Brain microvascular endothelial cell (primary cell): ENCODE measurements at regions not wholly inside any gene's neighbourhood (a gene's known extent, or its start where the extent isn't known, plus 50 kb on each side); places are given as distances from the start of the nearest gene placed in this dataset.

Experiments used
- DNase-seq: peaks from one replicate; pipeline ENCODE4 v3.0.0-alpha.2; 2020
- H3K27ac ChIP-seq: fragments of 250-450 bp; sonication (Bioruptor Pico); 2 replicates; pipeline ENCODE4 v1.5.1; 2020; ENCODE audit warnings: mild to moderate bottlenecking, moderate library complexity
- H3K27me3 ChIP-seq: fragments of 250-450 bp; sonication (Bioruptor Pico); replicated peaks from 2 replicates; pipeline ENCODE4 v1.5.1; 2020; ENCODE audit warnings: mild to moderate bottlenecking
- H3K36me3 ChIP-seq: fragments of 250-450 bp; sonication (Bioruptor Pico); replicated peaks from 2 replicates; pipeline ENCODE4 v1.5.1; 2020; ENCODE audit warnings: mild to moderate bottlenecking
- H3K4me3 ChIP-seq: 2 replicates; pipeline ENCODE4 v1.5.1; 2011; ENCODE audit warnings: low read depth, mild to moderate bottlenecking, control low read depth, low read length, moderate library complexity
- in situ Hi-C: cut with HindIII; loops from 2 replicates; pipeline ENCODE4 v1.10.0; 2017; ENCODE audit warnings: low sequenced_read_pairs, low pct_ligation_motif_present
- TF ChIP-seq, protein P1 (sequence below): IDR thresholded peaks from 2 replicates; pipeline ENCODE4 v1.5.1; 2011; ENCODE audit warnings: low read depth, mild to moderate bottlenecking, moderate library complexity, low read length, control low read depth, inconsistent platforms; ENCODE audit errors: missing control alignments

DNA sequence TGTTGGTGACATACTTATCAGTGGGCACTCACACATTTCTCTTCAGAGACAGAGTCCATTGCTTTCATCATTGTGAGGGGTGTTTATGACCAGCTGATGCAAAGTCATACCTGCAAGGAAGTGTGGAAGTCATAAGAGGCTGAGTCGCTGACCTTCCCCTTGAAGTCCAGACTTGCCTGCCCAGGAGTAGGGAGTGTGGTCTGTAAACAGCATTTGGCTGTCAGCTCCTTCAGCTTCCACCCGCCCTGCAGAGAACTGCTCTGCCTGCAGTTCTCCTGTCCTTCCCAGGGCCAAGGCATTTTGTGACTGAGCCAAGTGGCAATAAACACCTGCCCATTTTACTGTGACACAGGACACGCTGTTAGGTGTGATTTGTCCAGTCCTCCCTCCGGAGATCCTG lies 801.3 kb downstream of the BCL11B start:
- DNase-seq: no peak

DNA sequence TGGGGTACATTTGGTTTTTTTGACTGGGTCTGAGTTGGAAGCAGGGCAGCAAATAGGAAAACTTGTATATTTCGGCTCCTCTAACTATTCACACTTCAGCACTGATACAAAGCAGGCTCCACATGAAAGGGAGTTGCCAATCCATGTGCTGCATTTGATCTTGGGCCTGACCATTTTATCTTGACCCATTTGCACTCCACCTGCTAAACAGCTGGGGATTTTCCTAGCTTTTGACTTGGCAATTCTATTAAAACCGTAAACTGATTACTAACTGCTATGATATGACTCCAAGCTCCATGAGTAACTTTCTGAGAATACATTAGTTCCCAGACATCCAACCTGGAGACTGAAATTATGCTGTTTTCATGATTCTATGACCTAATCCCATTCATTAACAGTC lies 797.1 kb downstream of the BCL11B start:
- TF ChIP-seq, protein P1, sequence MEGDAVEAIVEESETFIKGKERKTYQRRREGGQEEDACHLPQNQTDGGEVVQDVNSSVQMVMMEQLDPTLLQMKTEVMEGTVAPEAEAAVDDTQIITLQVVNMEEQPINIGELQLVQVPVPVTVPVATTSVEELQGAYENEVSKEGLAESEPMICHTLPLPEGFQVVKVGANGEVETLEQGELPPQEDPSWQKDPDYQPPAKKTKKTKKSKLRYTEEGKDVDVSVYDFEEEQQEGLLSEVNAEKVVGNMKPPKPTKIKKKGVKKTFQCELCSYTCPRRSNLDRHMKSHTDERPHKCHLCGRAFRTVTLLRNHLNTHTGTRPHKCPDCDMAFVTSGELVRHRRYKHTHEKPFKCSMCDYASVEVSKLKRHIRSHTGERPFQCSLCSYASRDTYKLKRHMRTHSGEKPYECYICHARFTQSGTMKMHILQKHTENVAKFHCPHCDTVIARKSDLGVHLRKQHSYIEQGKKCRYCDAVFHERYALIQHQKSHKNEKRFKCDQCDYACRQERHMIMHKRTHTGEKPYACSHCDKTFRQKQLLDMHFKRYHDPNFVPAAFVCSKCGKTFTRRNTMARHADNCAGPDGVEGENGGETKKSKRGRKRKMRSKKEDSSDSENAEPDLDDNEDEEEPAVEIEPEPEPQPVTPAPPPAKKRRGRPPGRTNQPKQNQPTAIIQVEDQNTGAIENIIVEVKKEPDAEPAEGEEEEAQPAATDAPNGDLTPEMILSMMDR: no peak
- Histone ChIP-seq H3K27me3 (no peaks in the 10 kb centered on the region), H3K27ac (no peak overlapping the region), H3K36me3 (no peaks in the 10 kb centered on the region), H3K4me3 (no peak overlapping the region)
- DNase-seq: no peak
- in situ Hi-C loops: no loop called here

More for the DNA sequence above, 801.3 kb downstream of the BCL11B start:
- in situ Hi-C loops: no loop called here
- Histone ChIP-seq H3K4me3 (no peak overlapping the region), H3K36me3 (no peaks in the 10 kb centered on the region), H3K27me3 (no peaks in the 10 kb centered on the region), H3K27ac (no peak overlapping the region)
- TF ChIP-seq, protein P1: no peak

DNA sequence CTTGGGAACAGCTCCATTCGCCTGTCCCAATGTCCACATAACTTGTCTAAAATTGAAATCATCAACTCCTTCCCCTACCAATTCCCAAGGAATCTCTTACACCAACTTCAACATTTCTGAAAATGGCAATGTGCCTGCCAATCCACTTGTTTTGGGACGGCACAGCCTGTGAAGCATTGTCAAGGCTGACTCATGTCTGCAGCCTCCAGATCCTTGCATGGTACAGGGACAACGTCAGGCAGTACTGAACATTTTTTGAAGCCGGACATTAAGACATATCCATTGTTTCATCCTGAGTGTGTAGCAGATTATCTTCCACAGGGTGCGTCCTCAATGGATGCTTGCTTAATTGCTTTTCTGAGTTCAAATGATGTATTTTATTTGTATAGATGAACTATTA lies 794.1 kb downstream of the BCL11B start:
- Histone ChIP-seq H3K27ac (no peak overlapping the region), H3K27me3 (no peaks in the 10 kb centered on the region), H3K36me3 (no peaks in the 10 kb centered on the region), H3K4me3 (no peak overlapping the region)
- in situ Hi-C loops: no loop called here
- no peak for DNase-seq
- TF ChIP-seq, protein P1: no peak

DNA sequence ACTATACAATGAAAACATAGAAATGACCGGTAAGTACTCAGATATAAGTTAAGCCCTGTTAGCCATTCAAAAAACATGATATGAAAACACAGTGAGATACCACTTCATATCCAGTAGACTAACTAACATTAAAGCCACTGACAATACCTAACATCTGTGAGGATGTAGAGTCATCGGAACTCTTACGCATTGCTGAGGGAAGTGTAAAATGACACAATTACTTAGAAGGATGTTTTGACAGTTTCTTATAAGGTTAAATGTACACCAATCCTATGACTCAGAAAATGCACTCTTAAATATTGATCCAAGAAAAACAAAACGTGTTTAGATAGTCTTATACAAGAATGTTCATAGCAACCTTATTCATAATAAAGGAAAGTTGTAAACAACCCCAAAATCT lies 782.9 kb downstream of the BCL11B start:
- Histone ChIP-seq H3K27ac (no peak overlapping the region), H3K4me3 (no peak overlapping the region), H3K27me3 (no peaks in the 10 kb centered on the region), H3K36me3 (no peaks in the 10 kb centered on the region)
- in situ Hi-C loops: no loop called here
- TF ChIP-seq, protein P1: no peak
- DNase-seq: no peak

DNA sequence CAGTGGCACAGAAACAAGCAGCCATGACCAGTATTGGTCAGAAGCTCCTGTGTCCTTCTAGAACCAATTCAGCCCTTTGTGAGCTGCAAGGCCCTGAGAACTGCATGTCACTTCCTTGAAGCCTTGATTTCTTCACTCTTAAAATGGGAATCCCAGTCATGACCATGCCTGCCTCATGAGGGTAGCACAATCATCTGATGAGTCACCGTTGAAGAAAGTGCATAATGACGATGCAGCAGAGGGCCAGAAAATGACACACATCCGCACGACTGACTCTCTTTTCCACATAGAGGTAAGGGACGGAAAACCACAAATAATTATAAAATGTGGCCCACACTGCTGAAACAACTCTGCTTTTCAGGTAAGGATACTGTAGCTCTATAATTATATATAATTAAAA lies 777.4 kb downstream of the BCL11B start:
- Histone ChIP-seq H3K27me3 (no peaks in the 10 kb centered on the region), H3K36me3 (no peaks in the 10 kb centered on the region), H3K27ac (no peak overlapping the region), H3K4me3 (no peak overlapping the region)
- TF ChIP-seq, protein P1: no peak
- DNase-seq: no peak
- in situ Hi-C loops: no loop called here
